ENCODE measurements at regions not wholly inside any gene's neighbourhood (a gene's known extent, or its start where the extent isn't known, plus 50 kb on each side); places are given as distances from the start of the nearest gene placed in this dataset.
"Not testable (repeated sequence)": the region's sequence is repeated elsewhere in the genome, so short reads cannot be mapped to it uniquely, and the experiment has no call there.

GRCh38 chr7:96920064-96920463 is 85.3 kb upstream of the DLX6 start:
- no peak overlapping the region for H3K4me3 Mint-ChIP-seq
- no peak overlapping the region for H3K27ac Mint-ChIP-seq
- no peaks in the 10 kb centered on the region for H3K4me1 Mint-ChIP-seq (ENCODE audit: unreplicated experiment)
- H3K36me3 Mint-ChIP-seq: no peaks in the 10 kb centered on the region
- TF ChIP-seq, protein P1, sequence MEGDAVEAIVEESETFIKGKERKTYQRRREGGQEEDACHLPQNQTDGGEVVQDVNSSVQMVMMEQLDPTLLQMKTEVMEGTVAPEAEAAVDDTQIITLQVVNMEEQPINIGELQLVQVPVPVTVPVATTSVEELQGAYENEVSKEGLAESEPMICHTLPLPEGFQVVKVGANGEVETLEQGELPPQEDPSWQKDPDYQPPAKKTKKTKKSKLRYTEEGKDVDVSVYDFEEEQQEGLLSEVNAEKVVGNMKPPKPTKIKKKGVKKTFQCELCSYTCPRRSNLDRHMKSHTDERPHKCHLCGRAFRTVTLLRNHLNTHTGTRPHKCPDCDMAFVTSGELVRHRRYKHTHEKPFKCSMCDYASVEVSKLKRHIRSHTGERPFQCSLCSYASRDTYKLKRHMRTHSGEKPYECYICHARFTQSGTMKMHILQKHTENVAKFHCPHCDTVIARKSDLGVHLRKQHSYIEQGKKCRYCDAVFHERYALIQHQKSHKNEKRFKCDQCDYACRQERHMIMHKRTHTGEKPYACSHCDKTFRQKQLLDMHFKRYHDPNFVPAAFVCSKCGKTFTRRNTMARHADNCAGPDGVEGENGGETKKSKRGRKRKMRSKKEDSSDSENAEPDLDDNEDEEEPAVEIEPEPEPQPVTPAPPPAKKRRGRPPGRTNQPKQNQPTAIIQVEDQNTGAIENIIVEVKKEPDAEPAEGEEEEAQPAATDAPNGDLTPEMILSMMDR (conservative IDR thresholded peaks at IDR 0.05): no peak
- DNase-seq (ENCODE audit: extremely low spot score, unreplicated experiment): no peak
- peaks cover 4% of the 10 kb centered on the region for H3K27me3 Mint-ChIP-seq
- H3K9me3 Mint-ChIP-seq: peaks cover 4% of the 10 kb centered on the region

DNA sequence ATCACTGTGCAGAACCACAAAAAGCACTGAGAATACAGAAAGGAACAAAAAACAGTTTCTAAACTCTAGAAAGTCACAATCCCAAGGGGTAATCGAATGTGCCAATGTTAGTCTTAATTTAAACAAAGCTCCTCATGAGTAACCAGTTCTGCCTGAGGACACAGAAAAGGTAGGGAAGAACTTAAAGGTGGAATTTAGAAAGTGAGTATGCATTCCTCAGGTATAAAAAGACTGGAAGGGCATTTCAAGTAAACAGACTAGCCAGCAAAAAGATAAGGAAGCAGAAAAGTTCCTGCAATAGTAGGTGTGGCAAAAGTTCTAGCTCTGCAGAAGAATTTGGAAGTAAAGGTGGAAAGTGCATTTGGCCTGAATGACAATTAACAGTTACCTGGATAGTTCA is 84.6 kb upstream of the DLX6 start:
- TF ChIP-seq, protein P1 (conservative IDR thresholded peaks at IDR 0.05): no peak
- Mint-ChIP-seq H3K9me3 (peaks cover 4% of the 10 kb centered on the region), H3K27ac (peak overlapping the region; percentile 86), H3K4me3 (no peak overlapping the region), H3K36me3 (no peaks in the 10 kb centered on the region), H3K4me1 (ENCODE audit: unreplicated experiment) (no peaks in the 10 kb centered on the region), H3K27me3 (peaks cover 4% of the 10 kb centered on the region)
- DNase-seq (ENCODE audit: extremely low spot score, unreplicated experiment): no peak

DNA sequence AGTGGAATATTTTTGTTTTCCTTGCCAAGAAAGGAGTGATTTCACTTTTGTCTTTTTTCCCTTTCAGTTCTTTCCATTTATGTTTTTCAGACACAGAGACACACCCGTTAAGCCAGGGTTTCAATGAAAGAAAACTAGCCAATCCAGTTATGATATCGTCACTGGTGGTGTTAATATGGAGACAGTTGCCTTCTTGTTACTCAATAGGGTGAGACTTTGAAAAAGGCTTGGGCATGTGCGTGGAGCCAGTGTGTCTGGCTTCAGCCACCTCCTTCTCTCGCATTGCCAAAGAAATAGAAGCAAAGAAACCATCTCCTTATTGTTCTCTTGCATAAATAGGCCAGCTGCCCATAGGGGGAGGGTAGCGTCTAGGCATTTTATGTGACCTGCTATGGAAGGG is 84.1 kb upstream of the DLX6 start:
- TF ChIP-seq, protein P1 (conservative IDR thresholded peaks at IDR 0.05): no peak
- no peak for DNase-seq (ENCODE audit: extremely low spot score, unreplicated experiment)
- H3K4me3 Mint-ChIP-seq: peak overlapping the region; percentile 25
- peaks cover 4% of the 10 kb centered on the region for H3K27me3 Mint-ChIP-seq
- peaks cover 4% of the 10 kb centered on the region for H3K9me3 Mint-ChIP-seq
- no peaks in the 10 kb centered on the region for H3K36me3 Mint-ChIP-seq
- peak overlapping the region; percentile 86 for H3K27ac Mint-ChIP-seq
- no peaks in the 10 kb centered on the region for H3K4me1 Mint-ChIP-seq (ENCODE audit: unreplicated experiment)

GRCh38 chr7:96921771-96922170 is 83.6 kb upstream of the DLX6 start:
- TF ChIP-seq, protein P1 (conservative IDR thresholded peaks at IDR 0.05): no peak
- Mint-ChIP-seq H3K4me3 (no peak overlapping the region), H3K27me3 (peaks cover 4% of the 10 kb centered on the region), H3K36me3 (no peaks in the 10 kb centered on the region), H3K9me3 (peaks cover 4% of the 10 kb centered on the region), H3K27ac (no peak overlapping the region), H3K4me1 (ENCODE audit: unreplicated experiment) (no peaks in the 10 kb centered on the region)
- no peak for DNase-seq (ENCODE audit: extremely low spot score, unreplicated experiment)

DNA sequence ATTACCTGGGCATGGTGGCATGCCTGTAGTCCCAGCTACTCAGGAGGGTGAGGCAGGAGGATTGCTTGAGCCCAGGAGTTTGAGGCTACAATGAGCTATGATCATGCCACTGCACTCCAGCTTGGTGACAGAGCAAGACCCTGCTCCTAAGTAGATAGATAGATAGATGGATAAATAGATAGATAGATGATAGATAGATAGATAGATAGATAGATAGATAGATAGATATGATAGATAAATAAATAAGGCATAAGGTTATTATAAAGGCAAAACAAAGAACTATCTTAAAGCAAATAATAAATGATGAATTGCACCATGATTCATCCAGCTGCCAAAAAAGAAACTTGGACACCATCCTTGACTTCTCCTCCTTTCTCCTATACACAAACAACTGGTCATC is 82.0 kb upstream of the DLX6 start:
- H3K4me1 Mint-ChIP-seq (ENCODE audit: unreplicated experiment); H3K36me3 Mint-ChIP-seq; DNase-seq (ENCODE audit: extremely low spot score, unreplicated experiment); H3K4me3 Mint-ChIP-seq; H3K27me3 Mint-ChIP-seq; H3K27ac Mint-ChIP-seq; H3K9me3 Mint-ChIP-seq: not testable (repeated sequence)

DNA sequence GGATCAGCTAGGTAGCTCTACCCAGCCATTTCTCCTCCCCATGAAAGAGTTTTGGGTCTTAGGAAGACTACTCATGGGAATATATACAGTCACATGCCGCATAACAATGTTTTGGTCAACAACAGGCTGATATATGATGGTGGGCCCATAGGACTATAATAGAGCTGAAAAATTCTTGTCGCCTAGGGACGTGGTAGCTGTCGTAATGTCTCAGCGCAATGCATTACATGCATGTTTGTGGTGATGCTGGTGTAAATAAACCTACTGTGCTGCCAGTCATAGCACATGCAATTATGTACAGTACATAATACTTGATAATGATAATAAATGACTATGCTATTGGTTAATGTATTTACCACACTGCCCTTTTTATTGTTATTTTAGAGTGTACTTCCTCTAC is 78.2 kb upstream of the DLX6 start:
- Mint-ChIP-seq H3K36me3 (no peaks in the 10 kb centered on the region), H3K4me3 (no peak overlapping the region), H3K27me3 (peaks cover 7% of the 10 kb centered on the region), H3K4me1 (ENCODE audit: unreplicated experiment) (no peaks in the 10 kb centered on the region), H3K9me3 (no peaks in the 10 kb centered on the region), H3K27ac (no peak overlapping the region)
- TF ChIP-seq, protein P1 (conservative IDR thresholded peaks at IDR 0.05): no peak
- DNase-seq (ENCODE audit: extremely low spot score, unreplicated experiment): no peak

All from type B pancreatic cell (in vitro differentiated cells).